HFFc6 (cell line): ENCODE measurements at regions not wholly inside any gene's neighbourhood (a gene's known extent, or its start where the extent isn't known, plus 50 kb on each side); places are given as distances from the start of the nearest gene placed in this dataset.

ENCODE experiments used
- DNase-seq: peaks from one replicate; pipeline ENCODE4 v3.0.0-alpha.2; 2018
- H3K27ac Mint-ChIP-seq: 2 replicates; pipeline ENCODE4 v1.8.0; 2020; ENCODE audit warnings: mild to moderate bottlenecking, mixed read lengths
- H3K27me3 Mint-ChIP-seq: 2 replicates; pipeline ENCODE4 v1.8.0; 2021; ENCODE audit warnings: mild to moderate bottlenecking, moderate library complexity, mixed read lengths; ENCODE audit not compliant: insufficient read depth
- H3K36me3 Mint-ChIP-seq: 2 replicates; pipeline ENCODE4 v1.8.0; 2021; ENCODE audit warnings: low read depth, mixed read lengths
- H3K4me1 Mint-ChIP-seq: 2 replicates; pipeline ENCODE4 v1.8.0; 2020; ENCODE audit warnings: low read depth, mixed read lengths
- H3K4me3 Mint-ChIP-seq: 2 replicates; pipeline ENCODE4 v1.8.0; 2020; ENCODE audit warnings: mild to moderate bottlenecking, moderate library complexity, mixed read lengths
- H3K9me3 Mint-ChIP-seq: 2 replicates; pipeline ENCODE4 v1.8.0; 2020; ENCODE audit warnings: mild to moderate bottlenecking, mixed read lengths
- CTCF ChIP-seq: fragments of 200-600 bp; sonication (generic); IDR thresholded peaks from 2 replicates; pipeline ENCODE4 v1.5.0; 2021; ENCODE audit warnings: antibody characterized with exemption, mild to moderate bottlenecking

DNA sequence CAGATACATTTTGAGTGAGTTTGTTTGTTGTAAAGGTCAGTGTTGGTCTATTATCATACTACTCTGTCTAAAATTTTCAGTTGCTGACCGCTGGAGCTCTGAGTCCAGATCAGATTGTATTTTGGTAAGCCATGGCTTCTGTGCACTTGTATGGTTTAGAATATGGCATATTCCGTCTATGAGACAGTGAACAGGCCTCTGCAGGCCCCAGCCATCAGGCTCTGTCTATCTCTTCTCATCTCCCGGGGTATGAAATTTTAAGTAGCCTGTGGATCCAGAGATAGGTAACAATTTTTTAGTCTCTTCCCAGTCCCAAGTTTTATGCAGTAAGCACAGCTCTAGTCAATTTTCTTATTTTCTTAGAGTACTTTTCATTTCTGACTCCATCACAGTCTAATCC is 1929.1 kb upstream of the SEL1L start:
- H3K4me1 Mint-ChIP-seq: peaks cover 4% of the 10 kb centered on the region; the same call in 1 of the 2 replicates
- no peak for DNase-seq
- no peak overlapping the region for H3K27ac Mint-ChIP-seq
- H3K4me3 Mint-ChIP-seq: no peak overlapping the region
- no peak for TF ChIP-seq CTCF
- no peaks in the 10 kb centered on the region; the same call in 1 of the 2 replicates for H3K36me3 Mint-ChIP-seq
- H3K9me3 Mint-ChIP-seq: peaks cover 28% of the 10 kb centered on the region
- peaks cover 3% of the 10 kb centered on the region; the same call in 1 of the 2 replicates for H3K27me3 Mint-ChIP-seq

- Mint-ChIP-seq H3K27me3 (peaks cover 3% of the 10 kb centered on the region; the same call in 1 of the 2 replicates), H3K4me1 (peaks cover 9% of the 10 kb centered on the region; the same call in 1 of the 2 replicates), H3K4me3 (no peak overlapping the region), H3K36me3 (no peaks in the 10 kb centered on the region; the same call in 1 of the 2 replicates), H3K9me3 (peaks cover 20% of the 10 kb centered on the region), H3K27ac (no peak overlapping the region)
- TF ChIP-seq CTCF: peak; percentile 88
- peak; percentile 59 for DNase-seq
Observed at GRCh38 chr14:83463500-83464098, 1929.9 kb upstream of the SEL1L start.

GRCh38 chr14:83467811-83468210 is 1934.2 kb upstream of the SEL1L start:
- Mint-ChIP-seq H3K4me3 (no peak overlapping the region), H3K9me3 (peaks cover 4% of the 10 kb centered on the region; the same call in 1 of the 2 replicates), H3K4me1 (peaks cover 16% of the 10 kb centered on the region; the same call in 1 of the 2 replicates), H3K27ac (no peak overlapping the region), H3K27me3 (peaks cover 3% of the 10 kb centered on the region; the same call in 1 of the 2 replicates), H3K36me3 (no peaks in the 10 kb centered on the region)
- TF ChIP-seq CTCF: no peak
- DNase-seq: peak; percentile 20

- Mint-ChIP-seq H3K27me3 (peaks cover 3% of the 10 kb centered on the region; the same call in 1 of the 2 replicates), H3K4me1 (peaks cover 32% of the 10 kb centered on the region; the same call in 1 of the 2 replicates), H3K4me3 (peak overlapping the region; percentile 6; the same call in 1 of the 2 replicates), H3K27ac (peak overlapping the region; percentile 52; the same call in 1 of the 2 replicates), H3K9me3 (peaks cover 4% of the 10 kb centered on the region; the same call in 1 of the 2 replicates), H3K36me3 (no peaks in the 10 kb centered on the region; the same call in 1 of the 2 replicates)
- no peak for TF ChIP-seq CTCF
- peak; percentile 45 for DNase-seq
Observed at GRCh38 chr14:83470466-83470865, 1936.8 kb upstream of the SEL1L start.

GRCh38 chr14:83470959-83471695 is 1937.5 kb upstream of the SEL1L start:
- Mint-ChIP-seq H3K27me3 (peaks cover under 1% of the 10 kb centered on the region; the same call in 1 of the 2 replicates), H3K9me3 (peaks cover under 1% of the 10 kb centered on the region; the same call in 1 of the 2 replicates), H3K4me1 (peaks cover 32% of the 10 kb centered on the region; the same call in 1 of the 2 replicates), H3K27ac (no peak overlapping the region), H3K4me3 (no peak overlapping the region), H3K36me3 (no peaks in the 10 kb centered on the region; the same call in 1 of the 2 replicates)
- DNase-seq: no peak
- no peak for TF ChIP-seq CTCF
